A673 (cell line): ENCODE measurements at regions not wholly inside any gene's neighbourhood (a gene's known extent, or its start where the extent isn't known, plus 50 kb on each side); places are given as distances from the start of the nearest gene placed in this dataset.

ENCODE experiments used
- BruUV-seq: library from RNA; stranded (reverse); fragments of 400-500 nt; replicated peaks from 2 replicates; lab custom pipeline; 2021; lab: Mats Ljungman, UMichigan
- CTCF ChIA-PET: fragments of 300-600 bp; sonication (Branson Sonifier 250); formaldehyde crosslinking; loops from one replicate; lab custom pipeline; 2022; ENCODE audit warnings: antibody characterized with exemption; lab: Charles Lee
- POLR2A ChIA-PET: fragments of 300-600 bp; sonication (Branson Sonifier 250); formaldehyde crosslinking; loops from one replicate; lab custom pipeline; 2022; ENCODE audit warnings: antibody characterized with exemption; ENCODE audit not compliant: low non-redundant PET; lab: Charles Lee
- DNase-seq: peaks from one replicate; pipeline ENCODE4 v3.0.0-alpha.2; 2015; ENCODE audit warnings: low spot score
- H3K27ac ChIP-seq: fragments of 200-600 bp; sonication (generic); 2 replicates; pipeline ENCODE4 v1.5.1; 2016; ENCODE audit warnings: mixed run types, low read depth, mild to moderate bottlenecking, mixed read lengths, antibody characterized with exemption, low read length; ENCODE audit not compliant: poor library complexity, severe bottlenecking
- H3K27me3 ChIP-seq: fragments of 200-600 bp; sonication (generic); replicated peaks from 2 replicates; pipeline ENCODE4 v1.6.1; 2017; ENCODE audit warnings: mixed run types, low read depth, mild to moderate bottlenecking, mixed read lengths, antibody characterized with exemption, low read length; ENCODE audit not compliant: insufficient read depth, poor library complexity
- H3K36me3 ChIP-seq: fragments of 200-600 bp; sonication (generic); 2 replicates; pipeline ENCODE4 v1.6.1; 2016; ENCODE audit warnings: mixed run types, mild to moderate bottlenecking, mixed read lengths, antibody characterized with exemption, low read length; ENCODE audit not compliant: insufficient read depth, poor library complexity, severe bottlenecking
- H3K4me1 ChIP-seq: fragments of 200-600 bp; sonication (generic); 2 replicates; pipeline ENCODE4 v1.6.1; 2017; ENCODE audit warnings: mixed run types, mild to moderate bottlenecking, mixed read lengths, antibody characterized with exemption, low read length; ENCODE audit not compliant: insufficient read depth, poor library complexity, severe bottlenecking
- H3K4me3 ChIP-seq: fragments of 200-600 bp; sonication (generic); 2 replicates; pipeline ENCODE4 v1.5.1; 2016; ENCODE audit warnings: low read depth, mixed run types, mild to moderate bottlenecking, mixed read lengths, low read length; ENCODE audit not compliant: poor library complexity, severe bottlenecking
- H3K9me3 ChIP-seq: fragments of 200-600 bp; sonication (generic); 2 replicates; pipeline ENCODE4 v1.6.1; 2016; ENCODE audit warnings: mixed run types, low read depth, mild to moderate bottlenecking, mixed read lengths, antibody characterized with exemption, low read length; ENCODE audit not compliant: poor library complexity, severe bottlenecking
- CTCF ChIP-seq: fragments of 300-800, 200-600 bp; sonication (generic); conservative IDR thresholded peaks from 2 replicates; pipeline ENCODE4 v1.5.1; 2017; ENCODE audit warnings: low read depth, mild to moderate bottlenecking, antibody characterized with exemption, low read length, moderate library complexity, mixed read lengths
- EZH2 ChIP-seq: fragments of 200-600 bp; sonication (generic); IDR thresholded peaks from 2 replicates; pipeline ENCODE4 v1.6.1; 2017; ENCODE audit warnings: borderline replicate concordance, low read depth, mild to moderate bottlenecking, mixed read lengths, antibody characterized with exemption, low read length; ENCODE audit not compliant: poor library complexity, severe bottlenecking
- intact Hi-C: fragments of 100-400 bp; cut with micrococcal nuclease; formaldehyde crosslinking; loops from one replicate; pipeline ENCODE4 v1.10.0; 2022; ENCODE audit not compliant: unreplicated experiment

DNA sequence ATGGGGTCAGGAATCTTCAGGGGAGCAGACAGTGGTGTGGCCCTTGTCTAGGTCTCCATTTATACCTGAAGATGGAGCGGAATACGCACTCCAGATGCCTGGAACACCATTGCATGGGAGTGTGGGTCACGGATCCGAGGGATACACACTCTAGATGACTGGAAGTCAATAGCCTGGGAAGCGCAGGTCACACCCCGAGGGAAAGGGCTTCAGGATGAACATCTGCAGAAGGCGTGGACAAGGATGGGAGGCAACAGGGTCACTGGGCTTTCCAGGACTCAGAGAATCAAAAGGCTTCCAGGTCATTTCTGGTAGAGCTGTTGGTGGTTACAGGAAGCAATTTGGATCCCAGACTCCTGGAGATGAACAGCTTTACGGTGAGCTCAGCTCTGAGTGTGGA is 382.2 kb upstream of the KLF6 start:
- Histone ChIP-seq H3K27me3 (no peaks in the 10 kb centered on the region), H3K27ac (no peak overlapping the region), H3K4me1 (no peaks in the 10 kb centered on the region), H3K4me3 (no peak overlapping the region), H3K9me3 (peaks cover 6% of the 10 kb centered on the region), H3K36me3 (no peaks in the 10 kb centered on the region)
- ChIA-PET POLR2A (no interaction called here), CTCF (no interaction called here)
- intact Hi-C loops: no loop called here
- no TSS peak for BruUV-seq
- DNase-seq: no peak
- TF ChIP-seq EZH2 (no peak), CTCF (no peak)

DNA sequence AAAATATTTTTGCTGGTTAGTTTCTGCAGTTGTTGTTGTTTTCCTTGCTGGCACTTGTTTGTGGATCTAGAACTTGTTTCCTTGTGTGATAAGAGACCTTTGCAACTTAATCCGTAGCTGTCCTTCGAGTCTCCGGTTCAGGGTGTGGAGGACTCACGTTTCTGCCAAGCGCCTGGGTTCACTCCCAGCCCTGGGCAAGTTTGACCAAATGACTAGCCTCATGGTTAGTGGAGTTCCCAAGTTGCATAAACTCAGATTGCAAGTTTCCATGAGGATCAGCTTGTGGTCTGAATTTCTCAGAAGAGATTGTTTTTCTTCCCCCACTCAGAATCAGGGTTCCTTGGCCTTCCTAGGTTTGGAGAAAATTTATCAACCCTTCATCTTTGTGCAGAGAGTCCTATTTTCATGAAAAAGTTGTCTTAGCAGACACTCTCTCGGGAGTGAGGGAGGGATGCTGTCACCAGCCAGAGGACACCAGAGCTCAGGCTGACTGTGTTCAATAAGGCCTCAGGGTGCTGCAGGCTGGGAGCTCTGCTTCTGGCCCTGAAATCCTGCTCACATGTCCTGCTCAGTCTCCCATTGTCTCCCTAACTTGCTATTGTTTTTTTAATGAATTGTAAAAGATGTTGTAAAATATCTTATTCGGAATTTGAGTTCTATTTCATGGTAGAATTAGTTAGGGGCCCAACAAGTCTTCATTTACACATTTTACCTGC is 377.7 kb upstream of the KLF6 start:
- no peaks in the 10 kb centered on the region for H3K36me3 ChIP-seq
- no TSS peak for BruUV-seq
- H3K27me3 ChIP-seq: no peaks in the 10 kb centered on the region
- no peak overlapping the region for H3K27ac ChIP-seq
- POLR2A ChIA-PET: no interaction called here
- no peaks in the 10 kb centered on the region for H3K4me1 ChIP-seq
- no peaks in the 10 kb centered on the region for H3K9me3 ChIP-seq
- intact Hi-C loops: no loop called here
- H3K4me3 ChIP-seq: no peak overlapping the region
- CTCF ChIA-PET: no interaction called here
- no peak for TF ChIP-seq CTCF
- no peak for TF ChIP-seq EZH2
- DNase-seq: no peak

DNA sequence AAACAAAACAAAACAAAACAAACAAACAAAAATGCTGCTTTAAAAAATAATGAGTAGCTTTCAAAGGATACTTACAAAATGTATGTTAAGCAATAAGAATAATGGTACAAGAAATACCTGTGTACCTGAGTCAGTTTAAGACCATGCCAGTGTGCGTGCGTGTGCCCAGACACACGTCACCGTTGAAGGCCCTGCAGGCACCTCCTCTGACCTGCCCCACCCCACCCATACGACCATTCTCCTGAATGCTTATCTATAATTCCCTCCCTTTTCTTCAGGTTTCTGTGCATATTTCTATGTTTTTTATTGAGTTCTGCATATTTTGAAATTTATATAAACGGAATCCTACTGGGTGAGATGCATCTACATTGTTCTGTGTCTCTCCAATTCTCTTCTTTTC is 374.2 kb upstream of the KLF6 start:
- no peak for DNase-seq
- no peaks in the 10 kb centered on the region for H3K36me3 ChIP-seq
- H3K27ac ChIP-seq: no peak overlapping the region
- H3K27me3 ChIP-seq: no peaks in the 10 kb centered on the region
- POLR2A ChIA-PET: no interaction called here
- no peaks in the 10 kb centered on the region for H3K9me3 ChIP-seq
- no peaks in the 10 kb centered on the region for H3K4me1 ChIP-seq
- TF ChIP-seq EZH2 (no peak), CTCF (no peak)
- intact Hi-C loops: no loop called here
- CTCF ChIA-PET: no interaction called here
- H3K4me3 ChIP-seq: no peak overlapping the region
- no TSS peak for BruUV-seq
